IMR-90 (cell line): ENCODE measurements at regions not wholly inside any gene's neighbourhood (a gene's known extent, or its start where the extent isn't known, plus 50 kb on each side); places are given as distances from the start of the nearest gene placed in this dataset.
A peak's percentile ranks its signal among the peaks of the same experiment; 100 is the strongest.

ENCODE experiments used
- ATAC-seq: fragments of 200-7000 bp; cut with Tn5 transposase; 2 replicates; pipeline ENCODE4 v1.9.1; 2020; ENCODE audit warnings: low read depth, mild to moderate bottlenecking, moderate library complexity
- BruUV-seq: library from RNA; stranded (reverse); fragments of 400-500 nt; replicated peaks from 2 replicates; lab custom pipeline; 2021; lab: Mats Ljungman, UMichigan
- CTCF ChIA-PET: fragments of 300-600 bp; formaldehyde crosslinking; extraction: SDS; loops from one replicate; lab custom pipeline; 2021; ENCODE audit warnings: antibody characterized with exemption; lab: Yijun Ruan, JAX
- POLR2A ChIA-PET: fragments of 300-600 bp; sonication (Branson Sonifier 250); formaldehyde crosslinking; loops from one replicate; lab custom pipeline; 2022; ENCODE audit warnings: antibody characterized with exemption; ENCODE audit not compliant: unreplicated experiment; lab: Charles Lee
- DNase-seq: peaks from one replicate; pipeline ENCODE4 v3.0.0; 2013
- H2AFZ ChIP-seq: replicated peaks from 2 replicates; pipeline ENCODE3; 2013; ENCODE audit warnings: low read length, mild to moderate bottlenecking; ENCODE audit not compliant: poor library complexity
- H2AK5ac ChIP-seq: 2 replicates; pipeline ENCODE4 v1.6.1; 2013; ENCODE audit warnings: low read depth, low read length, inconsistent platforms
- H2AK9ac ChIP-seq: replicated peaks from 2 replicates; pipeline ENCODE3; 2013; ENCODE audit warnings: mild to moderate bottlenecking, low read depth, low read length, moderate library complexity; ENCODE audit not compliant: poor library complexity
- H2BK120ac ChIP-seq: 2 replicates; pipeline ENCODE4 v1.6.1; 2013; ENCODE audit warnings: low read depth, low read length, inconsistent platforms
- H2BK15ac ChIP-seq: 3 replicates; pipeline ENCODE4 v1.6.1; 2013; ENCODE audit warnings: low read depth, low read length, inconsistent platforms
- H2BK20ac ChIP-seq: 2 replicates; pipeline ENCODE4 v1.6.1; 2013; ENCODE audit warnings: low read depth, mild to moderate bottlenecking, inconsistent platforms, low read length, moderate library complexity
- H2BK5ac ChIP-seq: 2 replicates; pipeline ENCODE4 v1.6.1; 2013; ENCODE audit warnings: mild to moderate bottlenecking, low read depth, low read length, inconsistent platforms; ENCODE audit not compliant: poor library complexity, severe bottlenecking
- H3K14ac ChIP-seq: replicated peaks from 2 replicates; pipeline ENCODE4 v1.6.1; 2013; ENCODE audit warnings: low read depth, low read length, inconsistent platforms
- H3K18ac ChIP-seq: 2 replicates; pipeline ENCODE4 v1.6.1; 2013; ENCODE audit warnings: low read depth, low read length, control low read depth
- H3K23ac ChIP-seq: 2 replicates; pipeline ENCODE4 v1.6.1; 2013; ENCODE audit warnings: low read depth, low read length, inconsistent platforms
- H3K27ac ChIP-seq: 2 replicates; pipeline ENCODE4 v1.5.1; 2013; ENCODE audit warnings: mild to moderate bottlenecking, control low read depth, low read length; ENCODE audit not compliant: insufficient read depth
- H3K27me3 ChIP-seq: 2 replicates; pipeline ENCODE4 v1.6.1; 2013; ENCODE audit warnings: low read length; ENCODE audit not compliant: control insufficient read depth, insufficient read depth
- H3K36me3 ChIP-seq: 2 replicates; pipeline ENCODE4 v1.6.1; 2013; ENCODE audit warnings: low read length, mixed read lengths; ENCODE audit not compliant: control insufficient read depth, insufficient read depth
- H3K4ac ChIP-seq: 2 replicates; pipeline ENCODE4 v1.6.1; 2013; ENCODE audit warnings: low read depth, low read length, inconsistent platforms
- H3K4me1 ChIP-seq: 2 replicates; pipeline ENCODE4 v1.6.1; 2013; ENCODE audit warnings: low read length, mixed read lengths; ENCODE audit not compliant: control insufficient read depth, insufficient read depth
- H3K4me2 ChIP-seq: 2 replicates; pipeline ENCODE4 v1.6.1; 2013; ENCODE audit warnings: low read depth, mild to moderate bottlenecking, control low read depth, low read length, moderate library complexity
- H3K4me3 ChIP-seq: 2 replicates; pipeline ENCODE4 v1.5.1; 2013; ENCODE audit warnings: low read depth, mild to moderate bottlenecking, control low read depth, low read length, moderate library complexity; ENCODE audit not compliant: insufficient read depth
- H3K56ac ChIP-seq: 2 replicates; pipeline ENCODE4 v1.6.1; 2013; ENCODE audit warnings: low read length, inconsistent platforms; ENCODE audit not compliant: insufficient read depth; ENCODE audit errors: extremely low read depth
- H3K79me1 ChIP-seq, 2 experiments: 2 replicates each; pipeline ENCODE4 v1.6.1; 2013; ENCODE audit warnings: low read length in 2 of 2, inconsistent platforms in 1 of 2, low read depth in 1 of 2
- H3K9ac ChIP-seq: 2 replicates; pipeline ENCODE4 v1.6.1; 2013; ENCODE audit warnings: low read depth, low read length, control low read depth
- H3K9me1 ChIP-seq: 2 replicates; pipeline ENCODE4 v1.6.1; 2013; ENCODE audit warnings: low read length, inconsistent platforms; ENCODE audit not compliant: insufficient read depth
- H3K9me3 ChIP-seq: 2 replicates; pipeline ENCODE4 v1.6.1; 2013; ENCODE audit warnings: low read length; ENCODE audit not compliant: control insufficient read depth, insufficient read depth
- H4K20me1 ChIP-seq: 2 replicates; pipeline ENCODE4 v1.6.1; 2013; ENCODE audit warnings: low read length, inconsistent platforms; ENCODE audit not compliant: insufficient read depth
- H4K5ac ChIP-seq: 2 replicates; pipeline ENCODE4 v1.6.1; 2013; ENCODE audit warnings: mild to moderate bottlenecking, low read depth, low read length, control low read depth
- H4K8ac ChIP-seq, 2 experiments: 2 replicates each; pipeline ENCODE4 v1.6.1; 2013; ENCODE audit warnings: low read depth in 2 of 2, low read length in 2 of 2, control low read depth in 1 of 2, inconsistent platforms in 1 of 2
- H4K91ac ChIP-seq: 2 replicates; pipeline ENCODE4 v1.6.1; 2013; ENCODE audit warnings: low read depth, low read length, inconsistent platforms; ENCODE audit not compliant: insufficient read depth
- BHLHE40 ChIP-seq: fragments of 150-350 bp; IDR thresholded peaks from 2 replicates; pipeline ENCODE4 v1.6.1; 2016; ENCODE audit warnings: mild to moderate bottlenecking, low read depth, low read length
- CEBPB ChIP-seq: IDR thresholded peaks from 2 replicates; pipeline ENCODE4 v1.6.1; 2012; ENCODE audit warnings: low read depth, low read length, improper control_type of control experiment
- CHD1 ChIP-seq: IDR thresholded peaks from 2 replicates; pipeline ENCODE4 v1.6.1; 2012; ENCODE audit warnings: low read depth, low read length, improper control_type of control experiment
- FOS ChIP-seq: fragments of 150-350 bp; IDR thresholded peaks from 2 replicates; pipeline ENCODE4 v1.6.1; 2016; ENCODE audit warnings: low read depth, low read length
- MAZ ChIP-seq: IDR thresholded peaks from 2 replicates; pipeline ENCODE4 v1.6.1; 2012; ENCODE audit warnings: low read depth, mild to moderate bottlenecking, low read length, improper control_type of control experiment, moderate library complexity, borderline replicate concordance
- NFE2L2 ChIP-seq: fragments of 150-350 bp; IDR thresholded peaks from 2 replicates; pipeline ENCODE4 v1.6.1; 2016; ENCODE audit warnings: low read depth, mild to moderate bottlenecking, low read length
- POLR2A ChIP-seq: IDR thresholded peaks from 2 replicates; pipeline ENCODE4 v1.6.1; 2012; ENCODE audit warnings: mild to moderate bottlenecking, low read depth, low read length
- RAD21 ChIP-seq: IDR thresholded peaks from 2 replicates; pipeline ENCODE4 v1.6.1; 2012; ENCODE audit warnings: low read length, improper control_type of control experiment
- RCOR1 ChIP-seq: IDR thresholded peaks from 2 replicates; pipeline ENCODE4 v1.6.1; 2012; ENCODE audit warnings: mild to moderate bottlenecking, low read length, improper control_type of control experiment; ENCODE audit not compliant: insufficient replicate concordance
- RFX5 ChIP-seq: IDR thresholded peaks from 2 replicates; pipeline ENCODE4 v1.8.0; 2012; ENCODE audit warnings: low read depth, mild to moderate bottlenecking, low read length, moderate library complexity
- SMC3 ChIP-seq: fragments of 150-350 bp; IDR thresholded peaks from 2 replicates; pipeline ENCODE4 v1.6.1; 2016; ENCODE audit warnings: low read depth, mild to moderate bottlenecking, antibody characterized with exemption, low read length, moderate library complexity
- WGBS, 2 experiments: methylation state at CpG; one replicate each; pipeline versions ENCODE4 v1.1.5 to v1.1.7; 2013; ENCODE audit warnings: missing lambda C conversion rate in 2 of 2; ENCODE audit not compliant: insufficient read length in 1 of 2; ENCODE audit errors: extremely low coverage in 2 of 2; 5-methylcytosine and 5-hydroxymethylcytosine counted together
- dilution Hi-C: fragments of 300-500 bp; cut with HindIII; formaldehyde crosslinking; loops from one replicate; pipeline ENCODE4 v1.14.3; 2018; ENCODE audit warnings: low sequenced_read_pairs; ENCODE audit not compliant: unreplicated experiment
- in situ Hi-C: fragments of 300-500 bp; cut with MboI; formaldehyde crosslinking; loops from 3 replicates; pipeline ENCODE4 v1.14.3; 2019; ENCODE audit warnings: low sequenced_read_pairs, inconsistent platforms, mixed read lengths
- intact Hi-C: fragments of 100-400 bp; cut with micrococcal nuclease; formaldehyde crosslinking; loops from 2 replicates; pipeline ENCODE4 v1.10.0; 2022
- TF ChIP-seq, protein P1 (sequence below): fragments of 150-350 bp; IDR thresholded peaks from 2 replicates; pipeline ENCODE4 v1.6.1; 2016; ENCODE audit warnings: low read depth, mild to moderate bottlenecking, low read length, moderate library complexity, borderline replicate concordance
- TF ChIP-seq, protein P2 (sequence below): conservative IDR thresholded peaks from 2 replicates; pipeline ENCODE4 v1.5.1; 2012; ENCODE audit warnings: mild to moderate bottlenecking, low read depth, low read length, improper control_type of control experiment
- TF ChIP-seq, protein P3 (sequence below): fragments of 150-350 bp; IDR thresholded peaks from 2 replicates; pipeline ENCODE4 v1.6.1; 2017; ENCODE audit warnings: mild to moderate bottlenecking, antibody characterized with exemption, low read length, low read depth

DNA sequence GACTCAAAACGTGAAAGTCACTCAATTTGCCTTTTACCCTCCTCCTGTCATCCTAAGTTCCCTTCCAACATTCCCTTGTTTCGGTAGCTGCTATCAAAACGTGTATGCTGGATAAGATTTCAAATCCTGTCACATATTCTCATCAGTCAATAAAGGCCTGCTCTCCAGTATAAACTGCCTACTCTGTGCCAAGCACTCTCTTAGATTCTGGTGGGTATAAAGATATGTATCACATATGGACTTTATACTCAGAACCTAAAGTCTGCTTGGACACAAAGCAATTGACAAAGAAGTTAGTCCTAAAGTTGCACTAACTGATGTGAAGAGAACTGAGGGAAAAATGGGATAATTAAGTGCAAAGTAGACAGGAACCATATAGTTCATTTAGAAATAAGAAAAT, 476.6 kb upstream of the MARCKS start:
- CTCF ChIA-PET: no interaction called here
- Histone ChIP-seq H3K9me1 (peaks cover 8% of the 10 kb centered on the region), H2BK15ac (peak overlapping the region; percentile 87), H2BK5ac (peak overlapping the region; percentile 53), H3K18ac (peak overlapping the region; percentile 57; the same call in 1 of the 2 replicates), H2AK9ac (no peak overlapping the region), H4K5ac (peak overlapping the region; percentile 27; the same call in 1 of the 2 replicates), H3K9ac (no peak overlapping the region), H3K4me3 (no peak overlapping the region), H3K14ac (peak overlapping the region; percentile 60; the same call in 1 of the 2 replicates), H3K36me3 (no peaks in the 10 kb centered on the region), H4K91ac (peak overlapping the region; percentile 66), H2BK120ac (peak overlapping the region; percentile 54), H3K27me3 (no peaks in the 10 kb centered on the region), H2AFZ (no peak overlapping the region), H2AK5ac (peak overlapping the region; percentile 78), H3K23ac (no peak overlapping the region), H4K20me1 (no peaks in the 10 kb centered on the region), H3K27ac (no peak overlapping the region), H4K8ac (peak overlapping the region in 1 of 2 experiments; percentile 32; a peak in 1 of 4 replicates), H2BK20ac (peak overlapping the region; percentile 54; the same call in 1 of the 2 replicates), H3K4me1 (peaks cover 16% of the 10 kb centered on the region), H3K56ac (no peak overlapping the region), H3K79me1 (no peaks in the 10 kb centered on the region; a peak in 1 of 4 replicates), H3K4ac (peak overlapping the region; percentile 3; the same call in 1 of the 2 replicates), H3K9me3 (no peaks in the 10 kb centered on the region), H3K4me2 (no peak overlapping the region)
- intact Hi-C loops: loop anchor here (5.0 to 10.0 kb wide), 2 partner anchors 258 to 1046 kb away; no protein-coding TSS in a partner anchor
- DNase-seq (no peak), ATAC-seq (no peak)
- POLR2A ChIA-PET: no interaction called here
- dilution Hi-C loops: no loop called here
- in situ Hi-C loops: no loop called here
- TF ChIP-seq, protein P1, sequence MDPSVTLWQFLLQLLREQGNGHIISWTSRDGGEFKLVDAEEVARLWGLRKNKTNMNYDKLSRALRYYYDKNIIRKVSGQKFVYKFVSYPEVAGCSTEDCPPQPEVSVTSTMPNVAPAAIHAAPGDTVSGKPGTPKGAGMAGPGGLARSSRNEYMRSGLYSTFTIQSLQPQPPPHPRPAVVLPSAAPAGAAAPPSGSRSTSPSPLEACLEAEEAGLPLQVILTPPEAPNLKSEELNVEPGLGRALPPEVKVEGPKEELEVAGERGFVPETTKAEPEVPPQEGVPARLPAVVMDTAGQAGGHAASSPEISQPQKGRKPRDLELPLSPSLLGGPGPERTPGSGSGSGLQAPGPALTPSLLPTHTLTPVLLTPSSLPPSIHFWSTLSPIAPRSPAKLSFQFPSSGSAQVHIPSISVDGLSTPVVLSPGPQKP: no peak
- TF ChIP-seq CHD1 (no peak), NFE2L2 (no peak), MAZ (no peak), RAD21 (no peak), RCOR1 (no peak), FOS (no peak), CEBPB (no peak), BHLHE40 (no peak), RFX5 (no peak), SMC3 (no peak), POLR2A (no peak)
- TF ChIP-seq, protein P2, sequence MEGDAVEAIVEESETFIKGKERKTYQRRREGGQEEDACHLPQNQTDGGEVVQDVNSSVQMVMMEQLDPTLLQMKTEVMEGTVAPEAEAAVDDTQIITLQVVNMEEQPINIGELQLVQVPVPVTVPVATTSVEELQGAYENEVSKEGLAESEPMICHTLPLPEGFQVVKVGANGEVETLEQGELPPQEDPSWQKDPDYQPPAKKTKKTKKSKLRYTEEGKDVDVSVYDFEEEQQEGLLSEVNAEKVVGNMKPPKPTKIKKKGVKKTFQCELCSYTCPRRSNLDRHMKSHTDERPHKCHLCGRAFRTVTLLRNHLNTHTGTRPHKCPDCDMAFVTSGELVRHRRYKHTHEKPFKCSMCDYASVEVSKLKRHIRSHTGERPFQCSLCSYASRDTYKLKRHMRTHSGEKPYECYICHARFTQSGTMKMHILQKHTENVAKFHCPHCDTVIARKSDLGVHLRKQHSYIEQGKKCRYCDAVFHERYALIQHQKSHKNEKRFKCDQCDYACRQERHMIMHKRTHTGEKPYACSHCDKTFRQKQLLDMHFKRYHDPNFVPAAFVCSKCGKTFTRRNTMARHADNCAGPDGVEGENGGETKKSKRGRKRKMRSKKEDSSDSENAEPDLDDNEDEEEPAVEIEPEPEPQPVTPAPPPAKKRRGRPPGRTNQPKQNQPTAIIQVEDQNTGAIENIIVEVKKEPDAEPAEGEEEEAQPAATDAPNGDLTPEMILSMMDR: no peak
- TF ChIP-seq, protein P3, sequence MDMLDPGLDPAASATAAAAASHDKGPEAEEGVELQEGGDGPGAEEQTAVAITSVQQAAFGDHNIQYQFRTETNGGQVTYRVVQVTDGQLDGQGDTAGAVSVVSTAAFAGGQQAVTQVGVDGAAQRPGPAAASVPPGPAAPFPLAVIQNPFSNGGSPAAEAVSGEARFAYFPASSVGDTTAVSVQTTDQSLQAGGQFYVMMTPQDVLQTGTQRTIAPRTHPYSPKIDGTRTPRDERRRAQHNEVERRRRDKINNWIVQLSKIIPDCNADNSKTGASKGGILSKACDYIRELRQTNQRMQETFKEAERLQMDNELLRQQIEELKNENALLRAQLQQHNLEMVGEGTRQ: no peak
- BruUV-seq: no TSS peak
- WGBS, 2 experiments: no CpG with 5 or more reads among the region's 3 CpGs
